ENCODE measurements at regions not wholly inside any gene's neighbourhood (a gene's known extent, or its start where the extent isn't known, plus 50 kb on each side); places are given as distances from the start of the nearest gene placed in this dataset.

DNA sequence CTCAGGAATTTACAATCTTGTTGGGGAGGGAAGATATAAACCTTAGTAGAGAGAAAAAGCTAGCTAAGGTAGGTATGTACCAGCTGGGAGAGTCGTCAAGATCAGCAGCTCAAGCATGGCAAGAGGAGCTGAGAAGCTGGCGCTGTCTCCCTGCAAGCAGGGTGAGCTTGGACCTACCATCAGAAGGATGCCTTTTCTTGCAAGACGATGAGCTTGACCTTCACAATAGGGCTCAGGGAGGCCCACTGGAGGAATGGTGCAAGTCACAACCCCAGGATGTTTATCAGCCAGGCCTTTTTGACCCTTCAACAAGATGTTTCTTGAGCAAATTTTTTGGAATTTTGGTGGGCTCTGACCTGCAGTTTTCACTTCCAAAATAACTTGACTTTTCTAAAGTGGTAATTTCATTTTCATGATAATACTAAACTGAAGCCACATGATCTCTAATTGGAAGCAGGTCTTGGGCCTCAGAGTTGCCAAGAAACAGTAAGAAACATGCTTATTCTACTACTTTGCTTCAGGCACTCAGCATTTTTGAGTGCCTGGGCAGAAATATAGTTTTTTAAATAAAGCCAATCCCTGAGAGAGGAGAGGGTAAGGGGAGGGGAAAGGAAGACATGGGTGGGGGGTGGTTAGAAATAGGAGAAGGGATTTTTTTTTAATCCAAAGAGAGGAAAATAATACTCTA, 258.1 kb downstream of the CLIC5 start:
- peak overlapping the region in 1 of 3 donors; percentile 1 for H3K27ac ChIP-seq
- no peak overlapping the region for H3K4me3 ChIP-seq (replicated peaks in 1 of 3)
- peaks cover 0 to 6% of the 10 kb centered on the region in 2 donors for H3K4me1 ChIP-seq
- intact Hi-C loops (cut with DNase I), result no loop called here
- no peak for DNase-seq
- 65 to 83% methylated on average over 3 of the region's 3 CpGs for WGBS, 2 donors
- TF ChIP-seq, protein P1, sequence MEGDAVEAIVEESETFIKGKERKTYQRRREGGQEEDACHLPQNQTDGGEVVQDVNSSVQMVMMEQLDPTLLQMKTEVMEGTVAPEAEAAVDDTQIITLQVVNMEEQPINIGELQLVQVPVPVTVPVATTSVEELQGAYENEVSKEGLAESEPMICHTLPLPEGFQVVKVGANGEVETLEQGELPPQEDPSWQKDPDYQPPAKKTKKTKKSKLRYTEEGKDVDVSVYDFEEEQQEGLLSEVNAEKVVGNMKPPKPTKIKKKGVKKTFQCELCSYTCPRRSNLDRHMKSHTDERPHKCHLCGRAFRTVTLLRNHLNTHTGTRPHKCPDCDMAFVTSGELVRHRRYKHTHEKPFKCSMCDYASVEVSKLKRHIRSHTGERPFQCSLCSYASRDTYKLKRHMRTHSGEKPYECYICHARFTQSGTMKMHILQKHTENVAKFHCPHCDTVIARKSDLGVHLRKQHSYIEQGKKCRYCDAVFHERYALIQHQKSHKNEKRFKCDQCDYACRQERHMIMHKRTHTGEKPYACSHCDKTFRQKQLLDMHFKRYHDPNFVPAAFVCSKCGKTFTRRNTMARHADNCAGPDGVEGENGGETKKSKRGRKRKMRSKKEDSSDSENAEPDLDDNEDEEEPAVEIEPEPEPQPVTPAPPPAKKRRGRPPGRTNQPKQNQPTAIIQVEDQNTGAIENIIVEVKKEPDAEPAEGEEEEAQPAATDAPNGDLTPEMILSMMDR (IDR thresholded peaks at IDR 0.05), result no peak
- TF ChIP-seq POLR2A (IDR thresholded peaks at IDR 0.05), result no peak
- H3K9me3 ChIP-seq, result no peaks in the 10 kb centered on the region
- H3K36me3 ChIP-seq, result no peaks in the 10 kb centered on the region
- no peaks in the 10 kb centered on the region for H3K27me3 ChIP-seq

DNA sequence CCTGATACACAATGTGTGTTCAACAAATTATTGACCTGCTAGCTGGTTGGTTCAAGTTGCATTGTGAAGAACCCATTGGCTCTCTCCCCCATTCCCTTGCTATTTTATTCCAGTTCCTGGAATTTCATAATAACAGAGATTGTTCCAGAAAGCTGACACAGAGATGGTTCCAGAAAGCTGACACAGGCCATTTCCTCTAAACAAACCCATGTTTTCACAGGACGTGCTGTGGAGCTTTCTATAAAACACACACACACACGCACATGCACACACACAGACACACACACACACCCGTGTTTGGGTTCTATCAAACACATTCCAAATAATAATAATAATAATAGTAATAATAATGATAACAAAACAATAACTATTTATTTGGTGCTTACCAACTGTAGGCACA, 259.1 kb downstream of the CLIC5 start:
- TF ChIP-seq POLR2A (IDR thresholded peaks at IDR 0.05), result no peak
- TF ChIP-seq, protein P1 (IDR thresholded peaks at IDR 0.05), result no peak
- WGBS, 2 donors, result 69 to 70% methylated on average over 3 of the region's 3 CpGs
- H3K4me1 ChIP-seq, result peaks cover 0 to 6% of the 10 kb centered on the region in 2 donors
- intact Hi-C loops (cut with DNase I), result no loop called here
- no peaks in the 10 kb centered on the region for H3K36me3 ChIP-seq
- no peak overlapping the region for H3K4me3 ChIP-seq (replicated peaks in 1 of 3)
- no peaks in the 10 kb centered on the region for H3K27me3 ChIP-seq
- no peaks in the 10 kb centered on the region for H3K9me3 ChIP-seq
- no peak overlapping the region for H3K27ac ChIP-seq
- no peak for DNase-seq

DNA sequence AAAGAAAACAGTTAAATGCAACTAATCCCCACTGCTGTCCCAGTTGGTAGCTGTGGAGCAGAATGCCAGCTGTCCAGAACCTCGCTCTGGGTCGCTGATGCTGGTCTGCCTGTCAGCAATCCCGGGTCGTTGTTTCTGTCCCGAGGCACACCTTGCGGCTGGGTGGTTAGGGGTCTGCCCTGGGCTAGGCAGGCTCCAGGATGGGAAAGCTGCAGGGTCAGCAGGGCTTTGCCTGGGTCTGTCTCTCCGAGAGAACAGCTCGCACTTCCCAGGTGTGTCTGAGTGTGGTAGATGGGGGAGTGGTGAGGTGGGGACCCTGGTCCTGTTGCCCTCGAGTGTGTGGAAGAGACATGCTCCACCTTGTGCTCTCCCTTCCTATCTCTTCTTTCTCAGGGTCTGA, 261.2 kb downstream of the CLIC5 start:
- Histone ChIP-seq H3K4me3 (replicated peaks in 1 of 3) (no peak overlapping the region), H3K36me3 (no peaks in the 10 kb centered on the region), H3K4me1 (peaks cover 0 to 6% of the 10 kb centered on the region in 2 donors), H3K27me3 (no peaks in the 10 kb centered on the region), H3K27ac (no peak overlapping the region), H3K9me3 (no peaks in the 10 kb centered on the region)
- WGBS, 2 donors, result 35 to 49% methylated on average over 5 to 9 of the region's 9 CpGs
- intact Hi-C loops (cut with DNase I), result no loop called here
- TF ChIP-seq POLR2A (IDR thresholded peaks at IDR 0.05), result no peak
- TF ChIP-seq, protein P1 (IDR thresholded peaks at IDR 0.05), result no peak
- DNase-seq, result no peak

DNA sequence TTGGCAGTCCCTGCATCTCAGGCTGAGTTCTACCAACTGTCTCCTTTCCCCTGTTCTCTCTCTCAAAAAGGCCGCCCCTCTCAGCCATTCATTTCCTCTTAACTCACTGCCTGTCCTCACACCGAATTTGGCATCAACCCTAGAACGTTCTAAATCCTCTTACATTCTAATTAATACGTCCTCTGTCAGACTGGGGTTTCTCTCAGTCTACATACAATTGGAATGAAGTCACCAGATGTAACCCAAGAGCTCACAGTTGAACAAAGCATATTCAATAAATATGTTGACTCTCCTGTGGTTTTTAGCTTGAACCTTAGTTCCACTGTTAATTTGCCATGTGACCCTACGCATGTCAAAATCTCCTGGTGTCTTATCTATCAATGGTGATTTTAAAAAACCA, 269.6 kb downstream of the CLIC5 start:
- no peaks in the 10 kb centered on the region for H3K4me1 ChIP-seq
- WGBS, 2 donors, result 80 to 82% methylated on average over 5 of the region's 5 CpGs
- H3K27me3 ChIP-seq, result no peaks in the 10 kb centered on the region
- H3K9me3 ChIP-seq, result no peaks in the 10 kb centered on the region
- no peak for TF ChIP-seq POLR2A (IDR thresholded peaks at IDR 0.05)
- TF ChIP-seq, protein P1 (IDR thresholded peaks at IDR 0.05), result no peak
- H3K4me3 ChIP-seq (replicated peaks in 1 of 3), result no peak overlapping the region
- no peak overlapping the region for H3K27ac ChIP-seq
- DNase-seq, result no peak
- intact Hi-C loops (cut with DNase I), result no loop called here
- no peaks in the 10 kb centered on the region for H3K36me3 ChIP-seq

DNA sequence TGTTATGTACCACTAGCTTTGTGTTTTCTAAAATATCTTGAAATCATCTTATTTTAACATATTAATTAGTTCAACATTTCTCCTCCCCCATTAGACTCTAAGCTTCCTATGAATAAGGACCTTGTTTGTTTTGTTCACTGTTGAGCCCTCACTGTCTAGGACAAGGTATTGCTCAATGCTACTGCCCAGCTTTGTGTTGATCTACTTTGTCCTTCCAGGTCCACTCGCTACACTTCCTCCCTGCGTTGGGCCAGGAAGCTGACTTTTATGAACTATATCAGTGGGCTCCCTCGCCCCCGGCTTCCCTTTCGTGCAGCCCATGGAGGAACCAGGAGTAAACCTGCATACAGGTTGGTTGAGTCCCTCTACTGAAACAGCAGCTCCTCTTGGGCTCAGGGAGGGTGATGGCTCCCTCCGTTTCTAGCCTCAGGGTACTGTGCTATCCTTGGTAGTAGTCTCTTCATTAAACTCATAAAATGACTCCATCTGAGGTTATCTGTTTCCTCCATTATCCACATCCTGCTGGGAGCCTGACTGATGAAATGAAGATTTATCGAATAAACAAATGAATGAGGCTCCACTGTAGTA, 272.5 kb downstream of the CLIC5 start:
- DNase-seq, result no peak
- intact Hi-C loops (cut with DNase I), result no loop called here
- Histone ChIP-seq H3K27ac (no peak overlapping the region), H3K27me3 (no peaks in the 10 kb centered on the region), H3K36me3 (no peaks in the 10 kb centered on the region), H3K4me3 (replicated peaks in 1 of 3) (no peak overlapping the region), H3K9me3 (no peaks in the 10 kb centered on the region), H3K4me1 (peaks cover 0 to 2% of the 10 kb centered on the region in 2 donors)
- WGBS, 2 donors, result 78 to 82% methylated on average over 7 of the region's 7 CpGs
- TF ChIP-seq, protein P1 (IDR thresholded peaks at IDR 0.05), result no peak
- no peak for TF ChIP-seq POLR2A (IDR thresholded peaks at IDR 0.05)
